Right renal pelvis (tissue), 4 donors: ENCODE measurements at regions not wholly inside any gene's neighbourhood (a gene's known extent, or its start where the extent isn't known, plus 50 kb on each side); places are given as distances from the start of the nearest gene placed in this dataset.

Source experiments
- DNase-seq, 4 donors: peaks; one replicate each; pipeline ENCODE4 v3.0.0-alpha.2; 2013; ENCODE audit warnings: low read depth in 4 of 4, low spot score in 3 of 4, missing footprints in 1 of 4

DNA sequence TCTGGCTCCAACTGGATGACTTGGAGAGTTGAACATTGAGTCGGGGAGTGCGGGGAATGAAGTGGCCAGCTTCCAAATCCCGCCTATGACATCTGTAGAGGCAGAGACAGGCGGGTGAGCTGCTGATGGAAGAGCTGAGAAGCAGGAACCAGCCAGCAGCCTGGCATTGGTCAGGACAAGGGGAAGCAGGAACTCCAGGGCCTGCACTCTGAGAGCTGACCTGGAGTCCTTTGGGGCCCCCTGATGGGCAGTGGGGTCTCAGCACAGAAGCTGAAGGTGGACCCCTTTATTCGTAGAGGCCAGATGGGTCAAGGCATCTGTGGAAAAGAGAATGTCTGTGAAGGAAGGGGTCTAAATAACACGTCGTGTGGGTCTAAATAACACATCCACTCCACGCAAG lies 57.0 kb downstream of the SEC61G start:
- no peak for DNase-seq

DNA sequence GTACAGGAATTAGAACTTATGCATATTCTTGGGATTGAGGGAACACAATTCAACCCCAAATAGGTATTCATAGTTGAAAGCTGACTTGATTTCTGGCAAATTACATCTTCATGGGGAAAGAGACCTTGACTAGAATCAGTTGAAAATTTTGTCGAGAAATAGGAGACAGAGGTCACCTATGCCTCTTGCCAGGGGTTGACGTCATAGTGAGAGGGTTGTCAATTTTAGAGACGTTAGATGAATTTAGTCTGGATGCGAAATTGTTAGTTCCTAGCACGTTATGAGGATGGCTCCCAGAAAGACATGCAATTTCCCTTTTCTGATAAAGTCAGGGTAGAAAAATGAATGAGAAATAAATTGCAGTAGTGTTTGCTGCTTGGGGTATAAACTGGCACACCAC lies 59.3 kb downstream of the SEC61G start:
- no peak for DNase-seq

DNA sequence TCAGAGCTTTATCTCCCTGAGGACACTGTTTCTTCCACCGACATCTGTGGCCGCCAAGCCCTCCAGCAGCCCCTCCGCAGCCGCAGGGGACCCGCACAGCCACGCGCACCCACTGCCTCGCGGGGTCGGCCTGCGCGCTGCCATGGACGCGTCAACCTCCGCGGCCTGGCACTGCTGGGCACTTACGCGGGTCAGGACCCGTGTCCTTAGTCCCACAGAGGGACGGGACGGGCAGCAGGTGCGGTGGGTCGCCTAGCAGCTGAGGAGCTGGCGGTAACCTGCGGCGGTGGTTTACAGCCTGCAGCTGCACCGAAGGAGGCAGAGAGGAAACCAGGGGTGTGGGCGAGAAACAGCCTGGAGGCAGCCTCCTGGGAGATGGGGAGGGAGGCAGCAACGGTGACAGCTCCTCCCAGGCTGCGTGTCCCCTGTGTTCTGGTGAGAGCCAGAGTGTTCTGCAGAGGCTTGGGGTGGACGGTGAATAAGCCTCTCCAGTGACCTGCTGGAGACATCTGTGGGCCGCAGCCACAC lies 61.3 kb downstream of the SEC61G start:
- DNase-seq: no peak

DNA sequence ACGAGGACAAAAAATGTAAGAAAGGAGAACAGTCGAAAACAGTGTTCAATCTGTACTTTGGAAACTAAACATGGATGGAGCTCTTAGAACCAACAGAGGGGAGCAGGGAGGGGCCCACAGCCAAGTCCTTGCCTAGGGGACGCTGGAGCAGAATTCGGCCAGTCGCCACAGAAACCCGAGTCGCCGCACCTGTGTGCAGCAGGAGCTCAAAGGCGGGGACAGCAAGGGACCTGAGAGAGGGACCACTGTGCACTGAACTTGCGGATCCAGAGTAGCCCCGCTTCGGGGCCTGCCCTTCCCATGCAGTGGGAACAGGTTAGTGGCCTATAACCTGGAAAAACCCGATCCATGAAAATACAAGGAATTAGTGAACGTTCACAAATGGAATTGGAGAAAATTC lies 68.1 kb downstream of the SEC61G start:
- DNase-seq: no peak

DNA sequence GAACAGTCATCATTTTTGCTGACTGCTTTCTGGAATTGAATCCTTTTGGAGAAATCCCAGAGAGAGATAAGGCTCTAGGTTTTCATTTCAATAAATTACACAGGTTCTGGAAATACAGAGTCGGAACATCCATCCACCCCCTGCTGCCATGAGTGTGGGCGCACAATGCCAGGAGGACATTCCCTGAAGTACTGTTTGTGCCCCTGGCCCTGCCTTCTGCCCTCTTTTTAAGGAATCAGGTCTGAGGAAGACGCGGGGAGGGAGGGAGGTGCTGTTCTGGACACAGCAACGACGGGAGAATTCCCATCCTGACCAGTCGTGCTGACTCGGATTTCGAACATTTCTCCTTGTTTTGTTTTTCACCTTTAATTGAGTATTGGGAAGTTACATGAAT lies 69.0 kb downstream of the SEC61G start:
- DNase-seq: no peak

DNA sequence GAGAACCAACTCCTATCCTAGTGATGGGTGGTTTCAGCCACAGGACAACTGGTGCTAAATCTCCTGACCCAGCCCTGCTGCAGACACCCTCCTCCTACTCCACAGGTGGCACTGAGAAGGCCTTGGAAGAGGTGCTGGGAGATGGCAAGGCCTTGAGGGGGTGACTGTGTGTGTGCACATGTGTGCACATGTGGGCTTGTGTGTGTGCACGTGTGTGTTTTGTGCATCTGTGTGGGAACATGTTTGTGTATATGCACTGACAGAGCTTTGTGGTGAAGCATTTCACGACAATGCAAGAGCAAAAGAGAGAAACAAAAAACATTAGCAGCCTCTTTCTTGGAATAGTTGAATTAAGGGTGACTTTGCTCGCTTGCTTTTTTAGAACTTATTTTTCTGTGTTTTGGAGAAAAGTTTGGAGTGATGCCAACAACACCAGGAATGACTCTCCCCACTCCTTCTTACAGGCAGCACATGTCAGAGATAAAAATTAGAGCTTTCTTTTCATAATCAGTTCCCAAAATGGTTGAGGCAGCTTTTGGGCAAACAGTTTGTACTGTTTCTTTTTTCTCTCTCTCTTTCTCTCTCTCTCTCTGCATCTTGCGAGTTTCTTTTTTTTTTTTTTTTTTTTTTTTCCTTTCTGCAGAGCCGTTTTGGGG lies 69.5 kb downstream of the SEC61G start:
- peak in 1 of 4 donors; percentile 8 for DNase-seq

DNA sequence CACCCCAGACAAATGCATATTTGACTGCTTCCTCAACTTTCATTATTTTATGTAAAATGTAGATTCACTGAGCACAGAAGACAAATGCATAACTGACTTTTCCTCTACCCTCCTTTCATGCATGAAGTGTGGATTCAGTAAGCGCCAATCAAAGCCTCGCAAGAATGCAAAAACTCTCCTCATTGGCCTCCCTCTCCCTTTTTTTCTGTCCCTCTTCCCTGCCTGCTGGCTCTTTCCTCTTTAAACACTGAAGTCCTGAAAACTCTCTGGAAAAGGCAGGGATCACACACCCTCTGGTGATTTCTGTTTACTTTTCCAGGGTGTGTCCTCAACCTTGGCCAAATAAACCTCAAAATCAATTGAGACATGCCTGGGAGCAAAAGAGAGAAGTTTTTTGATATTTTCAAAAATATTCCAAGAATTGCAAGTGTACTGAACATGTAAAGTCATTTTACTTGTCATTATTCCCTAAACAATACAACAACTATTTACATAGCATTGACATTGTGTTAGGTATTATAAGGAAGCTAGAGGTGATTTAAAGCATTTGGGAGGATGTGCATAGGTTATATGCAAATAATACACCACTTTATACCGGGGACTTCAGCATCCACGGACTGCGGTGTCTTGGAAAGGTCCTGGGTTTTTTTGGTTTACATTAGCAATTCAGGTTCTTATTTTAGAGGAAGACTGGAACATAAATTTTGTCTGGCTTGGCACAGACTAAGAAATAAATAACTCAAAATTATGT lies 71.4 kb downstream of the SEC61G start:
- no peak for DNase-seq

DNA sequence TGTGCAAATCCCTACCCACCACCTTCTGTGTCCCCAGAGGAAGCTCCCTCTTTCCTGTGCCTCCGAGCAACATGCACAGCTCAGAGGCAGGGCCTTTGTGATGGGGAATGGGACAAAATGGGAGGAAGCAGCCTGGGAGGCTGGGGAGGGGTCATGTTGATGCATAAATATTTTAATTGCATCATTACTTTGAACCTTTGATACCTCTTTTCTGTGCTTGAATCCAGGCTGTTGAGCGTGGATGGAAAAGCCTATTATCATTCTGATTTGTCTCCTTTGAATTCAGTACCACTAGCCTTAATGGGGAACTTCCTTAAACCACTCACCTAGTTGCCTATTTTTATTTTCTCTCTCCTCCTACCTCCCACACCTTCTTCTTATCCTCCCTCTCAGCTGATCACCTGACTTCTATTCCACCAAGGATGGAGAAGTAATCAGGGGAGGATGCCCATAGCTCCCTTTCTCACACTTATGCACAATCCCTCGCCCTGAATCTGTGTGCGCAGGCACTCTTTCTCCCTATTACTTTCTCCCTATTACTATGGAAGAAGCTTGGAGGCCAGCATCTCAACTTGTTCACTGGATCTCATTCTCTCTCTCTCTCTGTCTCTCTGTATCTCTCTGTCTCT lies 78.5 kb downstream of the SEC61G start:
- no peak for DNase-seq

DNA sequence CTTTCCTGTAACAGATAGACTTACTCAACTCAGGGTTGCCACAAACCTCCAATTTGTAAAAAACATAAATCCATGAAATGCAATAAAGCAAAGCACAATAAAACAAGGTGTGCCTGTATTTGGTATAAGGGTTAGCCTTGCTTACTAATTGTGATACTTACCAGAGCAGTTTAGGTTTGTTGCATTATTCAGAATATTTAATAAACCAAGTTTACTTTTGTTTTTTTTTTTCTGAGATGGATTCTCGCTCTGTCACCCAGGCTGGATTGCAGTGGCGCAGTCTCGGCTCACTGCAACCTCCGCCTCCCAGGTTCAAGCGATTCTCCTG lies 79.6 kb downstream of the SEC61G start:
- DNase-seq: no peak

DNA sequence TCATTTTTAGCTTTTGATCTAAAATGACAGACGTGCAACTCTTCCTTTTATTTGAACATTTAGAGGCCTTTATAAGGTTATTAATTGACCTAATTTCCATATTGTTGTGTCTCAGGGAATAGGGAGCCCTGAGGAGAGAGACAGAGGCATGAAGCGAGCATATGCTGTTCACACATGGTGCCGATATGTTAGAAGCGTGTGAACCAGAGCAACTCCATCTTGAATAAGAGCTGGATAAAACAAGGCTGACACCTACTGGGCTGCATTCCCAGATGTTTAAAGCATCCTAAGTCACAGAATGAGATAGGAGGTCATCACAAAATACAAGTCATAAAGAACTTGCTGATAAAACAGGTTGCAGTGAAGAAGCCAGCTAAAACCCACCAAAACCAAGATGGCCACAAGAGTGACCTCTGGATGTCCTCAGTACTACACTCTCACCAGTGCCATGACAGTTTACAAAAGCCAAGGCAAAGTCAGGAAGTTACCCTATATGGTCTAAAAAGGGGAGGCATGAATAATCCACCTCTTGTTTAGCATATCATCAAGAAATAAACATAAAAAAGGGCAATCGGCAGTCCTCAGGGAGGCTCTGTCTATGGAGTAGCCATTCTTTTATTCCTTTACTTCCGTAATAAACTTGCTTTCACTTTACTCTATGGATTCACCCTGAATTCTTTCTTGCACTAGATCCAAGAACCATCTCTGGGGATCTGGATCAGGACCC lies 80.1 kb downstream of the SEC61G start:
- DNase-seq: no peak

DNA sequence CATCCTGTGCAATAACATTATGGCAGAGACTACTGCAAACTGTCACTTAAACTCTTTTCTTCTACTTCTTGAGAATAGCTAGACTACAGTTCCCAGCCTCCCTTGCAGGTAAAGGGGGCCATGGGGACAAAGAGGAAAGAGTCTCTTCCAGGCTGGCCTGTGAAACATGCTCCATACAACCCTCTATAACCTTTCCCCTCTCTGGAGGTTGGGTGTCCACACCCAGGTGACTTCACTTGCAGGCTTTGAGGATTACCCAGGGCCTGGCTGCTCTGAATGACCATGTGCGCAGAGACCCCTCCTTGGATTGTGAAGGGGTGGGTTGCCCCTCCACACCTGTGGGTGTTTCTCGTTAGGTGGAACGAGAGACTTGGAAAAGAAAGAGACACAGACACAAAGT lies 84.1 kb downstream of the SEC61G start:
- DNase-seq: no peak

DNA sequence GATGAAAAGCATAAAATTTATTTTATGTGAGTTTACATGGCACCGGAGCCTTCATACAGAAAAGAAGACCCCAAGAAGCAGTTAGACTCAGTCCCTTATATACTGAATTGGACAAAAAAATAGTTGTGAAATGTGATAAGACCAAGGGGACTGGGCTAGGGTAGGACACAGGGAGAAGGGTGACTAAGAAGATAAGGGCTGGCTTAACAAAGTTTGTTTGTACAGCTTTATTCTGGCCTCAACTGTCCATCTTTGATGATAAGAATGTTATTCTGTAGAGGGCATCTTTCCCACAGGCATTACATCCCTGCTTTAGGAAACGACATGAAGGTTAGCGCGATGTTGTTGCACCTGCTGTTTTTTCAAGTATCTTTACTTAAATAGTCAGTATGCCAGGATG lies 86.5 kb downstream of the SEC61G start:
- no peak for DNase-seq

DNA sequence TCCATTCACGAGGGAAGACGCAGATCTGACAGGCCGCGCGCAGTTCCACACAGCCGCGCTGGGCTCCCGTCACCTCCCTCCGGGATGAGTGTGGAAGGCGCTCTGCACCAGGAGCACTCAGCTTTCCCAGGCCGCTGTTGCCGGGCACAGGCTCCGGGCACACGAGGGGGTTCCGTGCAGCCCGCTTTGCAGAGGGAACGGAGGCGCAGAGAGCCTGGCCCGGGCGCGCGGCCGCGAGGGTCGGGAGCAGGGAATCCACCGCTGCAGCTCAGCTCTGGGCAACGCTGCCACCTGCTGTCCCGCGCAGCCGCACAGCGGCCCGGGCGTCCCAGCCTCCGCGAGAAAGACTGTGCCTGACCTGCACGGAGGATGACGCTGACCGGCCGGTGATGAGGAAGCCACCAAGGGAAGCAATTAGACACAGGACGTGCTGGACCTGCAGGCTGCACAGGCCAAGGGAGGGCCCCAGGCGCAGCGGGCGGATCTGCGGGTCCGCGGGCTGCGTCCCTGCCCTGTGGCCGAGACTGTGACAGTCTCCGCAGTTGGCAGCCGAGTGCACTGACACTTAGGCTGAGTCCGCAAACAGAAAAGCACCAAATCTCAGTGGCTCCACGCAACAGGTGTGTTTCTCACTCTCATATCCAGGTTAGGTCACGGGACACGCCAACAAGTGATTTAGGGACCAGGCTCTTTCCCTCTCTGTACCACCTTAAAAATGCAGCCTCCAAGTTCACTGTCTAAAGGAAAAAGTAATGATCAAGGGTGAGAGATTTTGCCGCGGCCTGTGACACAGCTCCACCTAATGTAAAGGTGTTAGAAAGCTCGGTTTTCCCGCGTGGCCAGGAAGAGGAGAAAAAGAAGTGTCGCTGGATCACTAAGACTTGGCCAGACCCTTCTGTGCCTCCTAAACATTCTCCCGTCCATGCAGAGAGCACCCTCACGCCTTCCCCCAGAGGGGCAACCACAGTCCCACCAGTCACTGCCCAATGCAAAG lies 94.5 kb downstream of the SEC61G start:
- peak; percentile 40 to 65 (median 47) for DNase-seq

DNA sequence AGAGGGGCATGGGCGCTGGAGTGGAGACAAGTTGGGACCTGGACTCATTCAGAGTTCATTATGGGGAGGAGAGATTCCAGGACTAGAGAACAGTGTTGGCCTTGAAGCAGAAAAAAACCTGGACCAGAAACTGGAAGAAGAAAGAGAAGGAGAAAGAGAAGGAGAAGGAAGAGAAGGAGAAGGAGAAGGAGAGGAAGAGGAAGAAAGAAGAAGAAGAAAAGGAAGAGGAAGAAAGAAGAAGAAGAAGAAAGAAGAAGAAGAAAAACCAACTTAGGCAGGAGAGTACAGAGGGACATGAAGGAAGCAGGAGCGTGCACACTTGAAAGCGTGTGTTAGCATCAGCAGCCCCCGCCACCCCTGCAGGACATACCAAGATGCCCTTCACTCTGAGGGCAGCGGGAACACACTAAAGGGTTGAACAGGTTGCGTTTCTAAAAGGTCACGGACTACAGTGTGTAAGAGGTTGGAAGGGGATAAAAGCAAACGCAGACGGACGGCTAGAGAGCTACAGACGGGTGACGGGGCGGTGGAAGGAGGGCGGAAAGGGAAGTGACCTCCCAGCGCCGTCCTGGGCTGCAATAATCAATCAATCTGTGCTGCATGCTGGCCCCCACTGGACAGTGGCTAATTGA lies 95.3 kb downstream of the SEC61G start:
- no peak for DNase-seq

DNA sequence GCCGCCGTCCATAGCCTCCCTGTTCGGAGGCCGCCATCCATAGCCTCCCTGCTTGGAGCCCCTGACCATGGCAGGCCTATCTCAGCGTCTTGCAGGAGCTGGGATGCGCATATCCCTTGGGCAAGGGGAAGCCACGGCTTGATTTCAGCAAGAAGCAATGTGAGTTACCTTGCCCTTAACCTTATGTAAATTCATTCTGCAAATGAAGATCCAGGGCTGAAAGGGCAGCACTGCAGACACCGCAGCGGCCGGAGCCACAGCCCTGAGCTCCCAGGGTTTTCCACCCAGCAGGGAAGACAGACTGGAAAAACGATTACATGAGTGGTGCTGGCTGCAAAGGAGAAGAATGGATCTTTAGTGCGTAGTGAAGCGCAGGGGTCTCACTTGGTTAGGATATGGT lies 95.8 kb downstream of the SEC61G start:
- no peak for DNase-seq

DNA sequence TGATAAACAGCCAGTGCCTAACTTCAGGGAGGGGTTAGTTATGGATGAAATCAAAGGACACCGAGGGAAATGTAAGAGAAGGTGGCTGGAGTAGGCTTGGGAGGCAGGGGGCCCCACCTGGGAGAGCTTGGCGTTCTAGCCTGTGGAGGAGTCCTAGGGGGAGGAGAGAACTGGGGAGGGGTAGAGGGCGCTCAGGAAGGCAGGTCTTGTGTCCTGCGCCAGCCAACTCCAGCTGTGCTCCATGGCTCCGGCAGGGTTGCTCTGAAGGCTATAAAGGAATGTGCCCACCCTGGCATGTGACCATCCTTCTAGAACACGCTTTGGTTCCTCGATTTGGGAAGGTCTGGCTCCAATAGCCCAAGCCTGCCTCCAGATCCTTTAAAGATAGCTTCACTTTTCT lies 96.3 kb downstream of the SEC61G start:
- no peak for DNase-seq

DNA sequence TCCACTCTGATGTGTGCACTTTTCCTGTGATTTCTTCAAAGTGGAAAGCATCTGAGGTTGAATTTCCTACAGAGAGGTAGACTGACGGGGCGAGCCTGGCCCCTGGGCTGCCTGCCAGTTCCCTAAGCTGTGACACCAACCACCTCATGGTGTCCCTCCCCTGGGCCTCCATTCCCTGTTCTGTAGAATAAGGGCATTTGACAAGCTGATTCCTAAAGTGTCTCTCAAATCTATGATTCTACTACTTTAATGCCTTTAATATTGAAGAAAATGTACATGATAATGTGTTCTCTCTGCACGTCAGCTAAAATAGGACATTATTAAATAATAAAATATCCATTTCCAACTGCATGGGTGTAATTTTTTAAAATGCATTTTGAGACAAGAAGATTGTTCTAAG lies 105.1 kb downstream of the SEC61G start:
- no peak for DNase-seq

DNA sequence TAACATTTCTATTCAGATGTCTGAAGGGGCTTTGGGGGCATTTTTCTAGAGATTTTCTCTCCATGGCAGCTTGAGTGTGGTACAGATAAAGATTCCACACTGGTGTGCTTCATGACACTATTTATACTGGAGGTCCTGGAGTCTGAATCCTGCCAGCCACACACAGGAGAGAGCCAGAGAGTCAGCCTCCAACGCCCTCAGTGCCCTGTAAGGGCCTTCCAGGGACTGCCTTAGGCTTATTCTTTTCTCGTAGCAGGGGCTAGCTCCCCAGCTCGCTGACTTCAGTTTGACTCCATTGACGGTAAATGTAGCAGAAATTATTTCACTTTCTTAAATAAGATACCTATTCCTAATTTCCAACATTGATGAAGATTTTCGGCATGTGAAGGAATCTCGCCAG lies 100.9 kb downstream of the VSTM2A start:
- DNase-seq: no peak

DNA sequence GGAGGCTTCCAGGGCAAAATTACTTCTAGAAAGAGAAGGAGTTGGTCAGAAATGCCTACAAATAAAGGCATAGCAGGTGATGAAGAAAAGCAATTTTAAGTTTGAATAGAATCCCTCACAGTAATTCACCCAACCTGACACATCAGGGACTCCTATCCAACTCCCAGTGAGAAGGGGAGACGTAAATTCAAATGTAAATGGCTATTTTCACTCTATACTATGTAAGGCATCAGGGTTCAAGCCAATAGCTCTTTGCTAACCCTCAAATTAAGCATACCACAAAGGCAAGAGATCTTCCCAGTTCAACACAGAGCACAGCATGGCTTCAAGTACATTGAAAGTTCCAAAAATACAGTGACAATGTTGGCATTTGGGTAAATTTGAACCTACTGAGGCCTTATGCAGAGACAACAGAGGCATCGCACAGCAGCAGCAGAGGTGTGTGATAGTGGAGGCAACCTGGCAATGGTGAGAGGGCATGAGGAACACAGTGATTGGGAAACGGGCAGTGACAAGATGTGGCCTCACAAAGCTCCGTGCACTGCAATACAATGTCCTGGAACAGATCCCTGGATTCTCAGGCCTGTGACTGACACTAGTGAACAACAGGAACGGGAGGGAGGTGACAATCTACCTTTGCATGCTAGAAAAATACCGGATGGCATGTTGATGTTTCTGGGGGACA lies 95.7 kb downstream of the VSTM2A start:
- no peak for DNase-seq
